ENCODE measurements at regions not wholly inside any gene's neighbourhood (a gene's known extent, or its start where the extent isn't known, plus 50 kb on each side); places are given as distances from the start of the nearest gene placed in this dataset.

GRCh38 chr2:123154195-123154594 lies 870.9 kb upstream of the CNTNAP5 start:
- no peak for DNase-seq (ENCODE audit: extremely low spot score)
- TF ChIP-seq CTCF (IDR thresholded peaks at IDR 0.05; ENCODE audit: control extremely low read depth, extremely low read depth, low read depth, missing control alignments) = no peak
- CTCF ChIA-PET = interaction anchor here (1.6 kb wide), 1 partner anchor 12 kb away, joined by 5 read pairs; no protein-coding TSS in a partner anchor
- POLR2A ChIA-PET = no interaction called here

GRCh38 chr2:123157016-123157415 lies 868.1 kb upstream of the CNTNAP5 start:
- ChIA-PET POLR2A (no interaction called here), CTCF (no interaction called here)
- no peak for TF ChIP-seq CTCF (IDR thresholded peaks at IDR 0.05; ENCODE audit: control extremely low read depth, extremely low read depth, low read depth, missing control alignments)
- DNase-seq (ENCODE audit: extremely low spot score) = no peak

GRCh38 chr2:123162400-123163016 lies 862.6 kb upstream of the CNTNAP5 start:
- no peak for TF ChIP-seq CTCF (IDR thresholded peaks at IDR 0.05; ENCODE audit: control extremely low read depth, extremely low read depth, low read depth, missing control alignments)
- no peak for DNase-seq (ENCODE audit: extremely low spot score)
- ChIA-PET CTCF (no interaction called here), POLR2A (no interaction called here)

GRCh38 chr2:123163398-123163797 lies 861.7 kb upstream of the CNTNAP5 start:
- POLR2A ChIA-PET = no interaction called here
- TF ChIP-seq CTCF (IDR thresholded peaks at IDR 0.05; ENCODE audit: control extremely low read depth, extremely low read depth, low read depth, missing control alignments) = no peak
- CTCF ChIA-PET = no interaction called here
- DNase-seq (ENCODE audit: extremely low spot score) = no peak

GRCh38 chr2:123164216-123164615 lies 860.9 kb upstream of the CNTNAP5 start:
- POLR2A ChIA-PET = no interaction called here
- CTCF ChIA-PET = interaction anchor here (1.3 kb wide), 1 partner anchor 9 kb away, joined by 3 read pairs; no protein-coding TSS in a partner anchor
- DNase-seq (ENCODE audit: extremely low spot score) = no peak
- TF ChIP-seq CTCF (IDR thresholded peaks at IDR 0.05; ENCODE audit: control extremely low read depth, extremely low read depth, low read depth, missing control alignments) = no peak

- no peak for TF ChIP-seq CTCF (IDR thresholded peaks at IDR 0.05; ENCODE audit: control extremely low read depth, extremely low read depth, low read depth, missing control alignments)
- no peak for DNase-seq (ENCODE audit: extremely low spot score)
- POLR2A ChIA-PET = no interaction called here
- CTCF ChIA-PET = interaction anchor here (1.6 kb wide), 1 partner anchor 12 kb away, joined by 5 read pairs; no protein-coding TSS in a partner anchor
Observed at GRCh38 chr2:123165616-123166015, 859.5 kb upstream of the CNTNAP5 start.

All from GM10248 (cell line).